ENCODE measurements at regions not wholly inside any gene's neighbourhood (a gene's known extent, or its start where the extent isn't known, plus 50 kb on each side); places are given as distances from the start of the nearest gene placed in this dataset.

GRCh38 chr20:41668057-41668749 lies 50.0 kb upstream of the CHD6 start:
- Mint-ChIP-seq H3K4me3 (no peak overlapping the region), H3K27me3 (ENCODE audit: low read depth) (peaks cover 25% of the 10 kb centered on the region)

More at GRCh38 chr20:41668057-41668749, 50.0 kb upstream of the CHD6 start:
- TF ChIP-seq CTCF (conservative IDR thresholded peaks at IDR 0.05): no peak
- H3K36me3 Mint-ChIP-seq (ENCODE audit: low read depth): no peaks in the 10 kb centered on the region
- H3K4me1 Mint-ChIP-seq: no peaks in the 10 kb centered on the region
- no peak overlapping the region for H3K27ac Mint-ChIP-seq (ENCODE audit: unreplicated experiment)
- no peak for DNase-seq (ENCODE audit: low read depth, low spot score)
- H3K9me3 Mint-ChIP-seq: peaks cover 3% of the 10 kb centered on the region
